ENCODE measurements at regions not wholly inside any gene's neighbourhood (a gene's known extent, or its start where the extent isn't known, plus 50 kb on each side); places are given as distances from the start of the nearest gene placed in this dataset.

- Histone ChIP-seq H3K27me3 (ENCODE audit: control insufficient read depth in 3 of 3, insufficient read depth in 3 of 3, low read depth in 1 of 3, low read length in 3 of 3) (no peaks in the 10 kb centered on the region), H3K9me3 (replicated peaks in 1 of 2; ENCODE audit: control insufficient read depth in 2 of 2, insufficient read depth in 1 of 2, low read depth in 1 of 2, low read length in 2 of 2) (no peaks in the 10 kb centered on the region), H3K4me3 (ENCODE audit: low read length in 2 of 2) (no peak overlapping the region), H2BK12ac (ENCODE audit: low read length) (no peak overlapping the region), H3K4me2 (ENCODE audit: insufficient read depth, low read length, poor library complexity, severe bottlenecking) (no peak overlapping the region), H3K14ac (ENCODE audit: low read length) (no peak overlapping the region), H3K18ac (ENCODE audit: low read length) (peak overlapping the region; percentile 27), H2BK5ac (ENCODE audit: low read length) (peak overlapping the region; percentile 6), H2BK15ac (ENCODE audit: low read length) (peak overlapping the region; percentile 28), H2BK120ac (ENCODE audit: low read depth, low read length) (no peak overlapping the region), H3K36me3 (replicated peaks in 1 of 2; ENCODE audit: control insufficient read depth in 2 of 2, insufficient read depth in 2 of 2, low read length in 2 of 2) (no peaks in the 10 kb centered on the region), H4K91ac (ENCODE audit: low read depth, low read length, poor library complexity) (no peak overlapping the region), H3K9ac (ENCODE audit: low read depth, low read length, poor library complexity) (no peak overlapping the region), H2AFZ (ENCODE audit: low read length) (no peak overlapping the region), H3K4me1 (ENCODE audit: control insufficient read depth in 2 of 2, insufficient read depth in 1 of 2, low read depth in 1 of 2, low read length in 2 of 2) (no peaks in the 10 kb centered on the region), H3K27ac (replicated peaks; ENCODE audit: low read length) (no peak overlapping the region), H3K79me1 (ENCODE audit: low read depth, low read length) (no peaks in the 10 kb centered on the region), H3K23ac (ENCODE audit: low read depth, low read length, poor library complexity) (no peak overlapping the region), H4K8ac (ENCODE audit: low read depth, low read length) (no peak overlapping the region), H2AK5ac (ENCODE audit: low read depth, low read length) (no peak overlapping the region), H3K4ac (ENCODE audit: low read length) (no peak overlapping the region)
- no CpG with 5 or more reads among the region's 4 CpGs for WGBS, 2 donors (ENCODE audit: extremely low coverage in 2 of 2, insufficient read length in 2 of 2, insufficient replicate concordance in 1 of 2)
- DNase-seq (ENCODE audit: low spot score), result no peak
Observed at GRCh38 chr2:200177971-200178911, 128.3 kb upstream of the SPATS2L start.

GRCh38 chr2:200179151-200179550 lies 127.3 kb upstream of the SPATS2L start:
- Histone ChIP-seq H3K4me1 (ENCODE audit: control insufficient read depth in 2 of 2, insufficient read depth in 1 of 2, low read depth in 1 of 2, low read length in 2 of 2) (no peaks in the 10 kb centered on the region), H3K79me1 (ENCODE audit: low read depth, low read length) (no peaks in the 10 kb centered on the region), H3K27ac (replicated peaks; ENCODE audit: low read length) (no peak overlapping the region), H2BK5ac (ENCODE audit: low read length) (no peak overlapping the region), H4K91ac (ENCODE audit: low read depth, low read length, poor library complexity) (no peak overlapping the region), H3K9ac (ENCODE audit: low read depth, low read length, poor library complexity) (no peak overlapping the region), H3K9me3 (replicated peaks in 1 of 2; ENCODE audit: control insufficient read depth in 2 of 2, insufficient read depth in 1 of 2, low read depth in 1 of 2, low read length in 2 of 2) (no peaks in the 10 kb centered on the region), H3K4me3 (ENCODE audit: low read length in 2 of 2) (no peak overlapping the region), H2BK12ac (ENCODE audit: low read length) (no peak overlapping the region), H2AFZ (ENCODE audit: low read length) (no peak overlapping the region), H3K27me3 (ENCODE audit: control insufficient read depth in 3 of 3, insufficient read depth in 3 of 3, low read depth in 1 of 3, low read length in 3 of 3) (no peaks in the 10 kb centered on the region), H3K36me3 (replicated peaks in 1 of 2; ENCODE audit: control insufficient read depth in 2 of 2, insufficient read depth in 2 of 2, low read length in 2 of 2) (no peaks in the 10 kb centered on the region), H2BK120ac (ENCODE audit: low read depth, low read length) (no peak overlapping the region), H3K23ac (ENCODE audit: low read depth, low read length, poor library complexity) (no peak overlapping the region), H3K18ac (ENCODE audit: low read length) (no peak overlapping the region), H3K4ac (ENCODE audit: low read length) (no peak overlapping the region), H4K8ac (ENCODE audit: low read depth, low read length) (no peak overlapping the region), H2BK15ac (ENCODE audit: low read length) (no peak overlapping the region), H2AK5ac (ENCODE audit: low read depth, low read length) (no peak overlapping the region), H3K14ac (ENCODE audit: low read length) (no peak overlapping the region), H3K4me2 (ENCODE audit: insufficient read depth, low read length, poor library complexity, severe bottlenecking) (no peak overlapping the region)
- no CpG with 5 or more reads among the region's 6 CpGs for WGBS, 2 donors (ENCODE audit: extremely low coverage in 2 of 2, insufficient read length in 2 of 2, insufficient replicate concordance in 1 of 2)
- DNase-seq (ENCODE audit: low spot score), result no peak

- no peak overlapping the region for H3K4ac ChIP-seq (ENCODE audit: low read length)
- H2BK12ac ChIP-seq (ENCODE audit: low read length), result no peak overlapping the region
- no peak overlapping the region for H2BK120ac ChIP-seq (ENCODE audit: low read depth, low read length)
- H3K4me1 ChIP-seq (ENCODE audit: control insufficient read depth in 2 of 2, insufficient read depth in 1 of 2, low read depth in 1 of 2, low read length in 2 of 2), result peaks cover 3 to 10% of the 10 kb centered on the region in 2 donors
- H3K4me2 ChIP-seq (ENCODE audit: insufficient read depth, low read length, poor library complexity, severe bottlenecking), result no peak overlapping the region
- DNase-seq (ENCODE audit: low spot score), result no peak
- H3K9me3 ChIP-seq (replicated peaks in 1 of 2; ENCODE audit: control insufficient read depth in 2 of 2, insufficient read depth in 1 of 2, low read depth in 1 of 2, low read length in 2 of 2), result no peaks in the 10 kb centered on the region
- H3K9ac ChIP-seq (ENCODE audit: low read depth, low read length, poor library complexity), result no peak overlapping the region
- H3K23ac ChIP-seq (ENCODE audit: low read depth, low read length, poor library complexity), result no peak overlapping the region
- H3K4me3 ChIP-seq (ENCODE audit: low read length in 2 of 2), result no peak overlapping the region
- WGBS, 2 donors (ENCODE audit: extremely low coverage in 2 of 2, insufficient read length in 2 of 2, insufficient replicate concordance in 1 of 2), result no CpG with 5 or more reads among the region's 3 CpGs
- H2BK15ac ChIP-seq (ENCODE audit: low read length), result peak overlapping the region; percentile 5
- no peak overlapping the region for H2AK5ac ChIP-seq (ENCODE audit: low read depth, low read length)
- no peak overlapping the region for H3K27ac ChIP-seq (replicated peaks; ENCODE audit: low read length)
- no peak overlapping the region for H4K8ac ChIP-seq (ENCODE audit: low read depth, low read length)
- H2BK5ac ChIP-seq (ENCODE audit: low read length), result no peak overlapping the region
- H3K36me3 ChIP-seq (replicated peaks in 1 of 2; ENCODE audit: control insufficient read depth in 2 of 2, insufficient read depth in 2 of 2, low read length in 2 of 2), result no peaks in the 10 kb centered on the region
- no peaks in the 10 kb centered on the region for H3K27me3 ChIP-seq (ENCODE audit: control insufficient read depth in 3 of 3, insufficient read depth in 3 of 3, low read depth in 1 of 3, low read length in 3 of 3)
- H2AFZ ChIP-seq (ENCODE audit: low read length), result no peak overlapping the region
- peak overlapping the region; percentile 74 for H3K18ac ChIP-seq (ENCODE audit: low read length)
- H4K91ac ChIP-seq (ENCODE audit: low read depth, low read length, poor library complexity), result no peak overlapping the region
- no peak overlapping the region for H3K14ac ChIP-seq (ENCODE audit: low read length)
- no peaks in the 10 kb centered on the region for H3K79me1 ChIP-seq (ENCODE audit: low read depth, low read length)
Observed at GRCh38 chr2:200180943-200181342, 125.5 kb upstream of the SPATS2L start.

GRCh38 chr2:200181755-200182154 lies 124.7 kb upstream of the SPATS2L start:
- peak overlapping the region; percentile 45 for H2AK5ac ChIP-seq (ENCODE audit: low read depth, low read length)
- H3K18ac ChIP-seq (ENCODE audit: low read length), result peak overlapping the region; percentile 58
- H3K4me1 ChIP-seq (ENCODE audit: control insufficient read depth in 2 of 2, insufficient read depth in 1 of 2, low read depth in 1 of 2, low read length in 2 of 2), result peaks cover 3 to 12% of the 10 kb centered on the region in 2 donors
- no peaks in the 10 kb centered on the region for H3K27me3 ChIP-seq (ENCODE audit: control insufficient read depth in 3 of 3, insufficient read depth in 3 of 3, low read depth in 1 of 3, low read length in 3 of 3)
- H3K4ac ChIP-seq (ENCODE audit: low read length), result peak overlapping the region; percentile 24
- H3K79me1 ChIP-seq (ENCODE audit: low read depth, low read length), result no peaks in the 10 kb centered on the region
- H3K4me3 ChIP-seq (ENCODE audit: low read length in 2 of 2), result no peak overlapping the region
- H2BK15ac ChIP-seq (ENCODE audit: low read length), result peak overlapping the region; percentile 43
- H3K27ac ChIP-seq (replicated peaks; ENCODE audit: low read length), result no peak overlapping the region
- H4K91ac ChIP-seq (ENCODE audit: low read depth, low read length, poor library complexity), result peak overlapping the region; percentile 23
- no peak overlapping the region for H3K9ac ChIP-seq (ENCODE audit: low read depth, low read length, poor library complexity)
- H3K4me2 ChIP-seq (ENCODE audit: insufficient read depth, low read length, poor library complexity, severe bottlenecking), result no peak overlapping the region
- DNase-seq (ENCODE audit: low spot score), result no peak
- no peak overlapping the region for H2BK120ac ChIP-seq (ENCODE audit: low read depth, low read length)
- no peak overlapping the region for H2BK5ac ChIP-seq (ENCODE audit: low read length)
- H4K8ac ChIP-seq (ENCODE audit: low read depth, low read length), result no peak overlapping the region
- peak overlapping the region; percentile 75 for H3K14ac ChIP-seq (ENCODE audit: low read length)
- no CpG with 5 or more reads among the region's 5 CpGs for WGBS, 2 donors (ENCODE audit: extremely low coverage in 2 of 2, insufficient read length in 2 of 2, insufficient replicate concordance in 1 of 2)
- peak overlapping the region; percentile 43 for H3K23ac ChIP-seq (ENCODE audit: low read depth, low read length, poor library complexity)
- H2BK12ac ChIP-seq (ENCODE audit: low read length), result no peak overlapping the region
- no peaks in the 10 kb centered on the region for H3K36me3 ChIP-seq (replicated peaks in 1 of 2; ENCODE audit: control insufficient read depth in 2 of 2, insufficient read depth in 2 of 2, low read length in 2 of 2)
- H2AFZ ChIP-seq (ENCODE audit: low read length), result peak overlapping the region; percentile 33
- H3K9me3 ChIP-seq (replicated peaks in 1 of 2; ENCODE audit: control insufficient read depth in 2 of 2, insufficient read depth in 1 of 2, low read depth in 1 of 2, low read length in 2 of 2), result no peaks in the 10 kb centered on the region

Data from neuronal stem cell (in vitro differentiated cells).